ENCODE measurements at regions not wholly inside any gene's neighbourhood (a gene's known extent, or its start where the extent isn't known, plus 50 kb on each side); places are given as distances from the start of the nearest gene placed in this dataset.

DNA sequence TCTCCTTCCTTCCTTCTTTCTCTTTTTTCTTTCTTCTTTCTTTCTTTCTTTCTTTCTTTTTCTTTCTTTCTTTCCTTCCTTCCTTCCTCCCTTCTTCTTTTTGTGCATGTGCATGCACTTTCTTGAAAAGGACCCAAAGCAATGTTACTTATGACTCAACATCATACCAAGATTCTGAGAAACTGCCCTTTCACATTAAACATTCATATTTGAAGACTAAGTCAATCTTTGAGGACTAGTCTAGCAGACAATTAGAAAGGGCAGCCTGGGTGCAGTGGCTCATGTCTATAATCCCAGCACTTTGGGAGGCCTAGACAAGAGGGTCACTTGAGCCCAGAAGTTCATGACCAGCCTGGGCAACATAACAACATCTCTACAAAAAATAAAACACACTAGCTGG lies 212.8 kb upstream of the KITLG start:
- no peak overlapping the region for H3K27ac Mint-ChIP-seq

DNA sequence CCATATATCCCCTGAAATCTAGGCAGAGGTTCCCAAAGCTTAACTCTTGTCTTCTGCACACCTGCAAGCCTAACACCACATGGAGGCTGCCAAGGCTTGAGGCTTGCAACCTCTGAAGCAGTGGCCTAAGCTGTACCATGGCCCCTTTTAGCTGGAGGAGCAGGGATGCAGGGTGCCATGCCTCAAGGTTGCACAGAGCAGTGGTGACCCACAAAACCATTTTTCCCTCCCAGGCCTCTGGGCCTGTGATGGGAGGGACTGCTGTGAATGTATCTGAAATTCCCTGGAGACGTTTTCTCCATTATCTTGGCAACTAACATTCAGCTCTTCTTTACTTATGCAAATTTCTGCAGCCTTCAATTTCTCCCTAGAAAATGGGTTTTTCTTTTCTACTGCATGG lies 210.0 kb upstream of the KITLG start:
- Mint-ChIP-seq H3K27ac (no peak overlapping the region), H3K4me3 (no peak overlapping the region), H3K27me3 (ENCODE audit: low read depth in 3 of 3) (peaks cover 1 to 3% (median 3%) of the 10 kb centered on the region in 3 donors), H3K4me1 (no peaks in the 10 kb centered on the region), H3K36me3 (no peaks in the 10 kb centered on the region), H3K9me3 (peaks cover 10 to 30% (median 13%) of the 10 kb centered on the region in 7 donors)
- Histone ChIP-seq H3K4me2 (replicated peaks; ENCODE audit: extremely low read depth, low read length, poor library complexity, severe bottlenecking) (no peak overlapping the region), H3K79me2 (ENCODE audit: insufficient read depth, low read length) (no peaks in the 10 kb centered on the region), H4K20me1 (ENCODE audit: insufficient read depth, low read length) (no peaks in the 10 kb centered on the region), H3K4me3 (replicated peaks in 1 of 3; ENCODE audit: low read depth in 2 of 3, low read length in 3 of 3) (no peak overlapping the region), H3K9me3 (replicated peaks in 1 of 2; ENCODE audit: control insufficient read depth in 1 of 2, insufficient read depth in 1 of 2, low read length in 2 of 2) (peaks cover 9 to 20% of the 10 kb centered on the region in 2 donors), H2AFZ (ENCODE audit: insufficient read depth, low read depth, low read length, poor library complexity, severe bottlenecking) (no peak overlapping the region), H3K36me3 (replicated peaks in 1 of 2; ENCODE audit: control insufficient read depth in 1 of 2, insufficient read depth in 2 of 2, low read length in 2 of 2) (no peaks in the 10 kb centered on the region), H3K4me1 (ENCODE audit: control insufficient read depth in 1 of 2, insufficient read depth in 2 of 2, low read length in 2 of 2) (no peaks in the 10 kb centered on the region), H3K27ac (ENCODE audit: low read depth in 1 of 2, low read length in 2 of 2) (no peak overlapping the region), H3K27me3 (ENCODE audit: control insufficient read depth in 2 of 2, insufficient read depth in 2 of 2, low read length in 2 of 2) (no peaks in the 10 kb centered on the region), H3K9ac (ENCODE audit: insufficient read depth, low read length, poor library complexity, severe bottlenecking) (no peak overlapping the region)
- no peak for DNase-seq
- TF ChIP-seq, protein P1, sequence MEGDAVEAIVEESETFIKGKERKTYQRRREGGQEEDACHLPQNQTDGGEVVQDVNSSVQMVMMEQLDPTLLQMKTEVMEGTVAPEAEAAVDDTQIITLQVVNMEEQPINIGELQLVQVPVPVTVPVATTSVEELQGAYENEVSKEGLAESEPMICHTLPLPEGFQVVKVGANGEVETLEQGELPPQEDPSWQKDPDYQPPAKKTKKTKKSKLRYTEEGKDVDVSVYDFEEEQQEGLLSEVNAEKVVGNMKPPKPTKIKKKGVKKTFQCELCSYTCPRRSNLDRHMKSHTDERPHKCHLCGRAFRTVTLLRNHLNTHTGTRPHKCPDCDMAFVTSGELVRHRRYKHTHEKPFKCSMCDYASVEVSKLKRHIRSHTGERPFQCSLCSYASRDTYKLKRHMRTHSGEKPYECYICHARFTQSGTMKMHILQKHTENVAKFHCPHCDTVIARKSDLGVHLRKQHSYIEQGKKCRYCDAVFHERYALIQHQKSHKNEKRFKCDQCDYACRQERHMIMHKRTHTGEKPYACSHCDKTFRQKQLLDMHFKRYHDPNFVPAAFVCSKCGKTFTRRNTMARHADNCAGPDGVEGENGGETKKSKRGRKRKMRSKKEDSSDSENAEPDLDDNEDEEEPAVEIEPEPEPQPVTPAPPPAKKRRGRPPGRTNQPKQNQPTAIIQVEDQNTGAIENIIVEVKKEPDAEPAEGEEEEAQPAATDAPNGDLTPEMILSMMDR (IDR thresholded peaks at IDR 0.05): no peak
- WGBS (ENCODE audit: insufficient coverage): no CpG with 5 or more reads among the region's 1 CpG
- intact Hi-C loops (cut with micrococcal nuclease): no loop called here

More for the DNA sequence above, 212.8 kb upstream of the KITLG start:
- Histone ChIP-seq H3K4me1 (ENCODE audit: control insufficient read depth in 1 of 2, insufficient read depth in 2 of 2, low read length in 2 of 2) (no peaks in the 10 kb centered on the region), H3K79me2 (ENCODE audit: insufficient read depth, low read length) (no peaks in the 10 kb centered on the region), H3K9me3 (replicated peaks in 1 of 2; ENCODE audit: control insufficient read depth in 1 of 2, insufficient read depth in 1 of 2, low read length in 2 of 2) (peaks cover 9 to 20% of the 10 kb centered on the region in 2 donors), H3K4me2 (replicated peaks; ENCODE audit: extremely low read depth, low read length, poor library complexity, severe bottlenecking) (no peak overlapping the region), H3K36me3 (replicated peaks in 1 of 2; ENCODE audit: control insufficient read depth in 1 of 2, insufficient read depth in 2 of 2, low read length in 2 of 2) (no peaks in the 10 kb centered on the region), H3K27me3 (ENCODE audit: control insufficient read depth in 2 of 2, insufficient read depth in 2 of 2, low read length in 2 of 2) (no peaks in the 10 kb centered on the region), H4K20me1 (ENCODE audit: insufficient read depth, low read length) (no peaks in the 10 kb centered on the region), H3K4me3 (replicated peaks in 1 of 3; ENCODE audit: low read depth in 2 of 3, low read length in 3 of 3) (no peak overlapping the region), H3K9ac (ENCODE audit: insufficient read depth, low read length, poor library complexity, severe bottlenecking) (no peak overlapping the region), H3K27ac (ENCODE audit: low read depth in 1 of 2, low read length in 2 of 2) (no peak overlapping the region), H2AFZ (ENCODE audit: insufficient read depth, low read depth, low read length, poor library complexity, severe bottlenecking) (no peak overlapping the region)
- peaks cover 1 to 6% (median 2%) of the 10 kb centered on the region in 3 donors for H3K27me3 Mint-ChIP-seq (ENCODE audit: low read depth in 3 of 3)
- no peak overlapping the region for H3K4me3 Mint-ChIP-seq
- H3K36me3 Mint-ChIP-seq: no peaks in the 10 kb centered on the region
- intact Hi-C loops (cut with micrococcal nuclease): no loop called here
- TF ChIP-seq, protein P1 (IDR thresholded peaks at IDR 0.05): no peak
- no peaks in the 10 kb centered on the region for H3K4me1 Mint-ChIP-seq
- DNase-seq: no peak
- peaks cover 10 to 30% (median 19%) of the 10 kb centered on the region in 7 donors for H3K9me3 Mint-ChIP-seq

Data from CD14-positive monocyte (primary cell).